ENCODE measurements at regions not wholly inside any gene's neighbourhood (a gene's known extent, or its start where the extent isn't known, plus 50 kb on each side); places are given as distances from the start of the nearest gene placed in this dataset.

- TF ChIP-seq POLR2A (IDR thresholded peaks at IDR 0.05) (no peak), CTCF (IDR thresholded peaks at IDR 0.05) (no peak)
Observed at GRCh38 chr4:11602606-11603340, 174.1 kb upstream of the HS3ST1 start.
